ENCODE measurements at regions not wholly inside any gene's neighbourhood (a gene's known extent, or its start where the extent isn't known, plus 50 kb on each side); places are given as distances from the start of the nearest gene placed in this dataset.
A peak's percentile ranks its signal among the peaks of the same experiment; 100 is the strongest.
"Not testable (repeated sequence)": the region's sequence is repeated elsewhere in the genome, so short reads cannot be mapped to it uniquely, and the experiment has no call there.

DNA sequence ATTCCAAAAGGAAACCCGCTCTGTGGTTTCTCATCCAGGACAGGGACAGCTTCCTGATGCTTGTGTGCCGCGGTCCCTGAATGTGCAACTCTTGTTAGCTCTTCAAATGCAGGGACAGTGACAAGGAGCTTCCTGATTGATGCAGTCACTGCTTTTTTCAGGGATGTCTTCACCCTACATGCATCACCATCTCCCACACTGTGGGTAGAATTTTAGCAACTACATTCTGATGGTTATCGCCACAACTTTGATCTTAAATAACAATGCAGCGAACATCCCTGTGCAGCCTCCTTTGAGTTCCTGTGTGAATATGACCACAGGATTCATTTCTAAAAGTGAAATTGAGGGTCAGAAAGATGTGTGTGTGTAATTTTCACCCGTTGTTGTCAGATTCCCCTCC, 115.0 kb downstream of the GGTLC2 start:
- DNase-seq: peak; percentile 42

DNA sequence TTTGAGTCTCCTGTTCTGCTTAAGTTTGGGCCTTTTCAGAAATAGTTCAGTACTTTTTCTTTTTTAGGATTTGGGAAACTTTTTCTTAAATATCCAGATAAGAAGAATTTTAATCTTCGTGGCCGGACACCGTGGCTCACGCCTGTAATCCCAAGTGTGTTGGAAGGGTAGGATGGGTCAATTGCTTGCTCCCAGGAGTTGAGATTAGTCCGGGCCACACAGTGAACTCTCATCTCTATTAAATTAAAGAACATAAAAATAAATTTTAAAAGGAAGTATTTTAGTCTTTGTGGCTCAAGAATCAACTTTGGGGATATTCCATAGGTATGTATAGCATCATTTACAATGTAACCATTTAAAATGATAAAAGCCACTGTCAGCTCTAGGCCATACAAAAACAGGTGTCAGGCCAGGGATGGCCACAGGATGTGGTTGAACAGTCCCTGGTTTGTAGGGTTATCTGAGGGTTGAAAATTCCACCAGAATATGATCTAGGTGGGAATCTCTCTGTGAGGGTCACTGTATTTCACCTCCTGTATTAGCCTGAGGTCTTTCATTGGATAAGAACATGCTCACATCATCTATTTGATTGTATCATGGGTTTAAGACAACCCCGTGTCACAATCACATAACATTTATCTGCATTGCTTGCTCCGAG, 115.6 kb downstream of the GGTLC2 start:
- DNase-seq: no peak

DNA sequence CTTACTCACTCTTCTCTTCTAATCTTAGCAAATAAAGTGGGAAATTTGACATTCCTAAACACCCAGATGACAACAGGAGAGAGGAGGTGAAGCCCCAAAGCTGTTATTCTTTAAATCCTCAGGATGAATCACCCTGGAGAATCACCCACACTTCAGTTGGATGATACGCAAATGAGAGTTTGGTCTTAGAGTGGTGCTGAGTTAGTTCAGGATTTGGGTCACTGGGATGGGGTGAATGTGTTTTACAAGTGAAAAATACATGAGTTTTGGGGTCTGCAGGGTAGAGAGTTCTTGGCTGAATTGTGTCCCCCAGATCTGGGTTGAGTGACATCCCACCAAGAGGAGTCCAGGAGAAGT, 117.2 kb downstream of the GGTLC2 start:
- DNase-seq: no peak

DNA sequence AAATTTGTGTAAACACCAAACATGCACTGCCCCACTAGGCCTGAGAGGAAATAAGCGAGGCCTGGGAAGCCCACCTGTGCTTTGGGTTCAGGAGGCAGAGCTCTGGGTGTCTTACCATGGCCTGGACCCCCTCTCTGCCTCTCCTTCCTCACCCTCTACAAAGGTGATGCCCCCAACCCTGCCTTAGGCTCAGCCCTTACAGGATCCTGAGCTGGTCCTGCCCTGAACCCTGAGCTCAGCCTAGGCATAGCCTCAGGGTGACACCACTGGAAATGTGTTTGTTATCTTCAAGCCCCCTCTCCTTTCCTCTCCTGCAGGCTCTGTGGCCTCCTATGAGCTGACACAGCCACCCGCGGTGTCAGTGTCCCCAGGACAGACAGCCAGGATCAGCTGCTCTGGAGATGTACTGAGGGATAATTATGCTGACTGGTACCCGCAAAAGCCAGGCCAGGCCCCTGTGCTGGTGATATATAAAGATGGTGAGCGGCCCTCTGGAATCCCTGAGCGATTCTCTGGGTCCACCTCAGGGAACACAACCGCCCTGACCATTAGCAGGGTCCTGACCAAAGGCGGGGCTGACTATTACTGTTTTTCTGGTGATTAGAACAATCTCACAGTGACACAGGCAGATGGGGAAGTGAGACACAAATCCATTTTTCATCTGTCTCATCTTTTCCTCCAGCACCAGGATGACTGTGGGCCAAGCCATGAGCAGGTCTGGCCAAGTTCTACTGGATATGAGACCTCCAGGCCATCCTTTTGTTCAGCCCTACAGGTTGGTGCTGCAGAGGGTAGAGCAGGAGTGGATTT, 117.8 kb downstream of the GGTLC2 start:
- DNase-seq: no peak

DNA sequence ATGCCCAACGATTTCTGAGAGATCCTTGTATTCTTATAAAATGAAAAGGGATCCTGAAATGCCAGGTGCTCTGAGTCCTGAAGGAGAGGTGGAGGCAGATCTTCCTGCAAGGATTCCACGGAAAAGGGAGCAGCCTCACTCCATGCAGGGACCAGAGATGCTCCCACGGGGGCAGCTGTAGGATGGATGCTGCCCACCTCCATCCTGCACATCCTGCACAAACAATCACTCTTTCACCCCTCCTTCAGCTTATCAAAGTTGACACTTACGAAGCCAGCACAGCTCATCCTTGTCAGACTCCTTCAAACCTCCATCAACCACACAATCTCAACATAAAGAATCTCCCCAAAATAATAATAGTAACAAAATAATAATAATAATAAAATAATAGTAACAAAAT, 119.1 kb downstream of the GGTLC2 start:
- no peak for DNase-seq

DNA sequence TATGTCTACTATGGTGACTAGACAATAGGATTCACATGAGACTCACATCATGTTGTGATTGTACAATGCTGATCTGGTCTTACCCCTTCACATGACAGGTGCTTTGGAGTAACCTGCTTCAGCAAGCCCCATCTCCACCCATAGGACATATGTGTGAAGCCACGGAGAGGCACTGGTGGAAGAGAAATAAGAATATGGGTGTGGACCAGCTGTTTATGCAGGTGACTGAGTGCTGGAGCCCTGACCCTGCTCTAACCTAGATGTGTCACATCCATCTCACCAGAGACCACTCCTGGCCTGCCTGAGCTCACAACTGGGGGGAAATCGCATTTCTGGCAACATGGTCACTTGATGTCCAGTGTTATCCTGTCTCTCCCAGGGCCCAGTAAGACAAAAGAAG, 119.7 kb downstream of the GGTLC2 start:
- DNase-seq: no peak

DNA sequence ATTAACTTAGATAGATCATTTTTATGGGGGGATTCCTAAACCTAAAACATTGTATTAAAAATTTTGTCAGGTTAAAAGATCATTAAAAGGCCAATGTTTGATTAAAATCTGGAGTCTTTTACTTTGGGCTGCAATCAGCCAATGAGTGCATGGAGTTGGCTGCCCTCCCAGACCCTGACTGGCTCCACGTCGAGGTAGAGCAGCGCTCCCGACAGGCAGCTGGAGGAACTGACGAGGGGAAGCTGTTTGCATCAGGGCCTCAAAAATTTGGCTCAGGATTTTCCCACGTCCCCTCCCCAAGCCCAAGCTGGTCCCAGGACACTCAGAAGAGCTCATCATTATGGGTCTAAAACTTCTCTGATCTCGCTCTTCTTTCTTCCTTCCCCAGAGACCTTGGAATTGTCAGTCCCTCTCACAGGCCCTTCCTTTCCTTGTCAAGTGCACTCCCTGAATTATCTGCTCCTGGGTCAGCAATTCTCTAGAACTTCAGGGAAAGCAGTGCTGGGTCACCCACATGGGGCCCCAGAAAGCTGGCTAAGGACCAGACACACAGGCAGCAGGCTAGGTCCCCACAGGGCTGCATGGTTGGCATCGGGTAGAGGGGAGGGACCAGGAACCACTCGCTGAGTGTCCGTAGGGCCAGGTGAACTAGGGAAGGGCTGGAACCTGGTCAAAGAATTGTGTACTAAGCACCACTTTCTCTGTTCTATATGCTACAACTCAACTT, 119.6 kb upstream of the IGLL5 start:
- no peak for DNase-seq

DNA sequence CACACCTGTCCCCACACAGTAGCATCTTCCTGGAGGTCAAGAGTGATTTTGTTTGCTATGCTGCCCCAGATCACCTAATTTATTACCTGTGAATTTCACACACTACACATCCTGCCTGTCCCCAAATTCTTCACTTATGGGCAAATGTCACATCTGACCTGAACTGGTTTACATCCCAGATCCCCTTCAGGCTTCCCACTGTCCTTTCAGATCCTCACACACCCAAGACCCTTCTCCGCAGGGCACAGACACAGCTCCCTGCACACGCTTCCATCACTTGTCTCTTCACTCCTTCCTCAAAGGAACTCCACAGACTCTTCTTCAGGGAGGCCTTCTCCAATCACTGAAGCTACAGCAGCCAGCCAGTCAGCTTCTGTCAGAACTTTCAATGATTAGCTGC, 118.7 kb upstream of the IGLL5 start:
- no peak for DNase-seq

DNA sequence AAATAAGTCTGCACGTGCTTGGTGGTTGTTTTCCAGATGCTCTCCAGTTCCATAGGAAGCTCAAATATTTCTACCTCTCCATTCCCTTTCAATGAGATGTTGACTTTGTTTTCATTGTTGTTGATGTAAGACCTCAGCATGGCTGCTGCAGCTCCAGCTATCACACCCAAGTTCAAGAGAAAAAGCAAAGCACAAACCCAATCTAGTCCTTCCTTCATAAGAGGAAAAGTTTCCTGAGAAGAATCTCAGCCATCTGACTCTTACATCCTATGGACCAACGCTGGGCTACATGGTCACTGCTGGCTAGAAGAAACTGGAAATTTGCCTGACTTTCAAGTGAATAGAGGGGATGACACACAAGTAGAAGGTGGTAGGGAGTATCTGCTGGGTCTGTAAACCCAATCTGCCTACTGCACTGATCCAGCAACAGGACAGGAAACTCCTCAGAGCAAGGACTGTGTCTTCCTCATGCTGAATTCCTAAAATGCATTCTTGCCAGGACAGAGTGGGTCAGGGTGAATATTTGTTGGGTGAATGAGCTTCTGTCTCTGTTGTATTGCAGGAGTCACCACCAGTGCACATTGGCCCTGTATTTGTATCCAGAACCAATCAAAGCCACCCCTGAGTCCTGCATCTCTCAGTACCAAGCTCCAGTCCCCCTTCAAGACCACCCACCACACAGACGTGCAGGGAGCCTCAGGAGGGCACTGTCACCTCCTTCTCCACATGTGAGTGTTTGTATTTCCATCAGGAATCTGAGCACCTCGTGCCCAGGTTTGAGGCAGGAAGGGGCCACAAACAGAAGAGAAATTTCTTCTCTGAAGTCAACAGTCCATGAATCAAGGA, 118.0 kb upstream of the IGLL5 start:
- DNase-seq: no peak

DNA sequence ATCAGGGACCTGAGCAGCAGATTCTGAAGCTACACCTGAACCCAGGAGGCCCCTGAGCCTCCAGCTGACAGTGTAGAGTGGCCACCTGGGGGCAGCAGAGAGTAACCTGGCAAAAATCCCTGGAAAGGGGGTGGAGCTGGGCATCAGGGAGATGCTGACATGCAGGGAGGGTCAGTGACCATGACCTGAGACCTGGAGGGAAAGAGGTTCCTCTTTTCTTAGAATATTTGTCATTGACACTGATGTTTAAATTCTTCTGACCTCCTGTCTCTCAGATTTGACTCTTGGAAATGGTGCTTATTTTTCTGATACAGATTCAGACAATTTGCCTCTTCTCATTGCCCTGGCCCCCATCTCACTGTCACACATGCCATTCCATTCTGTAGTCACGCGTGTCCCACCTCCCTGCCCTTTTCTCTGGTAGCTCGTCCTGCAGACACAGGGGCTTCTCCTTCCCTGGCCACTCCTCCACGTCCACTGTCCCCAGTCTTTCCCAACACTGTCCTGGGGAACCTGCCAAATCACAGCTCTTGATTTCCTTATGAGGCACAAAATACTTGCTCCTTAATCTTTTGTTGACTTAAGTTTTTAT, 117.2 kb upstream of the IGLL5 start:
- DNase-seq: peak; percentile 57

DNA sequence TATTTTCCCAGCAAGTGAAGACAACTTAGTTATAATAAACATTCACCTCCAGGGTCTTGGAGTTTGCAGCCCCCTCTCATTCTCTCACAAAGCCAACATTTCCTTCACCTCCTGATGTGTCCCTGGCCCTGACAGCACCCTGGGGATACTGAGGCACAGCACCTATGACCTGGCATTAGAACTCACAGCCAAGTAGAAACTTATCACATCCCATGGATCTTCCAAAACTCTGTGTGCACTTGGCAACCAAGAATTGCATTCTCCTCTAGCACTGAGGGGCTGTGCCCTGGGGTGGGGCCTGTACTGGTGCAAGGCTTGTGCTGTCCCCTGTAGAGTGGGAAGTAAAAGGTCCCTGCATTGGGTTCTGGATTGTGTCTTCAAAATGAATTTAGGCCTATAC, 116.7 kb upstream of the IGLL5 start:
- DNase-seq: no peak

DNA sequence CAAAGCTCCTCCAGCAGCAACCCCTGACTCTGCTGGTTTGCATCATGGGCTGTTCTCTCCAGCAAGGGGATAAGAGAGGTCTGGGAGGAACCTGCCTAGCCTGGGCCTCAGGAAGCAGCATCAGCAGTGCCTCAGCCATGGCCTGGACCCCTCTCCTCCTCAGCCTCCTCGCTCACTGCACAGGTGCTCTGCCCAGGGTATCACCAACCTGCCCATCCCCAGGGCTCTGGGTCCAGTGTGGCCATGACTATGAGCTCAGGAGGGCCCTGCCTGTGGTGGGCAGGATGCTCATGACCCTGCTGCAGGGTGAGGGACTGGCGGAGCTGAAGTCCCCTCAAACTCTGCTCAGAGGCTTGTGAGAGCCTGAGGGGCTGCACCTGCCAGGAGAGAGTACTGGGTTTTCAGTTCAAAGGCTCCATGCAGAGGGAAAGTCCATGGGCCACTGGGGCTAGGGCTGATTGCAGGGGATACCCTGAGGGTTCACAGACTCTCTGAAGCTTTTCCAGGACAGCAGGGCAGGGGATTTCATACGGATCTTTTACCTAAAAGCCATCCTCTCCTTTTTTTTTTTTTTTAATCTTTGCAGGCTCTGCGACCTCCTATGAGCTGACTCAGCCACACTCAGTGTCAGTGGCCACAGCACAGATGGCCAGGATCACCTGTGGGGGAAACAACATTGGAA, 115.8 kb upstream of the IGLL5 start:
- no peak for DNase-seq

DNA sequence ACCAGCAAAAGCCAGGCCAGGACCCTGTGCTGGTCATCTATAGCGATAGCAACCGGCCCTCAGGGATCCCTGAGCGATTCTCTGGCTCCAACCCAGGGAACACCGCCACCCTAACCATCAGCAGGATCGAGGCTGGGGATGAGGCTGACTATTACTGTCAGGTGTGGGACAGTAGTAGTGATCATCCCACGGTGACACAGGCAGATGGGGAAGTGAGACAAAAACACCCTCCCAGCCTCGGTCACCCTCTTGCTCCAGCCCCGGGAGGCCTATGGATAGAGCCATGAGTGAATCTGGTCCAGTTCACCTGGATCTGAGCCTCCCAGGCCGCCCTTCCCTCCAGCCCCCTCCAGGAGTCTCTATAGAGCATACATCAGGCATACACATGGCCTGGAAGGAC, 115.2 kb upstream of the IGLL5 start:
- DNase-seq: no peak

DNA sequence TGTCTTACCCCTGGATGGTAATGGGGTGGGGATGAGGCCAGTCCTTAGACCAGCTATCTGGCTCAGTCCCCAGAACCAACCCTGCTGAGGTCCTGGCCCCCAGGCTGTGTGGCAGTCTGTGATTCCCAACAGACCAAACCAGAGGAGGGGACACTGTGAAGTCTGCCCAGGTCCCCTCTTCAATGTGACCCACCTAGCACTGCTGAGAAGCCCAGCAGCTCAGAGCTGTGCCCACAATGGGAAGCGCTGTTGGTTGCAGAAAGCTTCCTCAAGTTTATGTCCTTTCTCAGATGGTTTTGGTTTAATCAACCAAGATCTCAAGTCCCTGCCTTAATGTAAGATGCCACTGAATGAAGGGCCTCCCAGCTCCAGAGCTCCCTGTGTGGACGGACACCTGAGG, 114.7 kb upstream of the IGLL5 start:
- no peak for DNase-seq

DNA sequence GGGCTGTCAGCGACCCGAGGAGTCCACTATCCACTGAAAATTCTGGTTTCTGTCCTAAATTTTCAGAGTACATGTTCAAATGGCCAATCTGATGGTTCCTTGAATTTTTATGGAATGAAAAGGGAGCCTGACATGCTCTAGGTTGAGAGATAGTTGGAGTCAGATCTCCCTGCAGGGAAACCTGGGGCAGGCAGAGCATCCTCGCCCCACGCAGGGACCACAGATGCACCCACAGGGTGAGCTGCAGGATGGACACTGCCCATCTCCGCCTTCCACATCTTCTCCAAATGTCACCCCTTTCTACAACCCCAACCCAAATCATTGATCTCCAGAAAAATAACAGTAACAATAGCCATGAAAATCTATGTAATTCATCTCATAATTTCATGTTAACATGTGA, 114.2 kb upstream of the IGLL5 start:
- DNase-seq: no peak

DNA sequence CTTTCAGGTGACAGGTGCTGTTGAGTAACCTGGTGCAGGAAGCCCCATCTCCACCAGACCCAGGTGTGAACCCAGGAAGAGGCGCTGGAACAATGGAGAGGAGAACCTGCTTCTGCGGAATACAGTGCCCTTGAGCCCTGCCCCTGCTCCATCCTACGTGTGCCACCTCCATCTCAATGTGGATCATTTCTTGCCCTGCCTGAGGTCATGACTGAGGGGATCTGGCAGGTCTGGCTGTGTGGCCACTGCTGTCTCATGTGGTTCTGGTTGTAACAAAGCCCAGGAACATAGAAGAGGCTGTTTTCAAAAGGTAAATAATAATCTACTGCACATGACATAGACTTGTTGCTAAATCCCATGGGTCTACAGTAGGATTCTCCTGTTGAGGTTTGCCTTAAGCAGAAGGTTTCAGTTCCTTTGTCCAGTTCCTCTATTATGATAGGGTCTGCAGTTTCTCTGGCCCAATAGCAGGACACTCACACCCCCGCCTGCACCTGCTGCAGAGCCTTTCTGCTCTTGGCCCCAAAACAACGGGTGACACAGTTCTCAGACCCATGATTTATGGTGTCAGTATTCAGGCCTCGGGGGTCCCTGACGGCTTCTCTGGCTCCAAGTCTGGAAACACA, 113.5 kb upstream of the IGLL5 start:
- no peak for DNase-seq

DNA sequence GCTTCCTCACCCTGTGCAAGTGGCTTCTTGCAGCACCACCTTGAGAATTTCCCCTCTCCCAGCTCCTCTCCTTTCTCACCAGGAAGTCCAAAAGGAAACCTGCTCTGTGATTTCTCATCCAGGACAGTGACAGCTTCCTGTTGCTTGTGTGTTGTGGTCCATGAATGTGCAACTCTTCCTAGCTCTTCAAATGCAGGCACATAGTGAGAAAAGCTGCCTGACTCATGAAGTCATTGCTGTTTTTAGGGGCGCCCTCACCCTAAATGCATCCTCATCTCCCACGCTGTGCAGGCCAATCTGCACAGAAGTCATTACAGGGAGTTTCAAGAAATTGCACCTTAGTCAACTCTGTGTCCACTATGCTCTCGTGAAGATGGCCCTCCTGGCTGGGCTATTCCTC, 112.9 kb upstream of the IGLL5 start:
- not testable (repeated sequence) for DNase-seq

DNA sequence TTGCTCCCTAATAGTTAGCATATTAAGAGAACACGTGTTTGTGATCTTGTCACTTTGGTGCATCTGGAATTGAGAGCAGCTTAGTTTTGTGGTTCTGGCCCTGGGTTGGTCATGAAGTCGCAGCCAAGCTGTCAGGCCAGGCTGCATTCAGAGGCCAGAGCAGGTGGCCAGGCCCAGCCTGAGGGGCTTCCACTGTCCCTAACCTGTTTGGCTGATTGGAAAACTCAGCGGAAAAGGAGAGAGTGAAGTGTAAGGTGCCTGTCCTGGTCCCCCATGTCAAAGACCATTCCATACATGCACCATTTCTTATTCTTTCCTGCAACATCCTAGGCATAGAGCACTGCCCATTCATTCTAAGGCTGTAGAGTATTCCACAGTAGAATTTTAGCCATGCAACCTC, 111.5 kb upstream of the IGLL5 start:
- DNase-seq: no peak

DNA sequence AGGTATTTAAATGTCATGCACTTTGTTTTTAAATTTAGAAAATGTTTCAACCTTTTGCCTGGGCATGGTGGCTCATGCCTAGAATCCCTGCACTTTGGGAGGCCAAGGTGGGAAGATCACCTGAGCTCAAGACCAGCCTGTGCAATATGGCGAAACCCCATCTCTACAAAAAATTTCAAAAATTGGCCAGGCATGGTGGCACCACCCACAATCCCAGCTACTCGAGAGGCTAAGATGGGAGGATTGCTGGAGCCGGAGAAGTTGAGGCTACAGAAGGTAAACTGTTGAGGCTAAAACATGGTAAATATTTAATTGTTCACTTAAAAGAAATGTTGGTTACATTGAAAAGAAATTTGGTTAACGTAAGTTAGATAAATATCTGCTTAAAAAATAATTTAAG, 108.4 kb upstream of the IGLL5 start:
- DNase-seq: no peak

DNA sequence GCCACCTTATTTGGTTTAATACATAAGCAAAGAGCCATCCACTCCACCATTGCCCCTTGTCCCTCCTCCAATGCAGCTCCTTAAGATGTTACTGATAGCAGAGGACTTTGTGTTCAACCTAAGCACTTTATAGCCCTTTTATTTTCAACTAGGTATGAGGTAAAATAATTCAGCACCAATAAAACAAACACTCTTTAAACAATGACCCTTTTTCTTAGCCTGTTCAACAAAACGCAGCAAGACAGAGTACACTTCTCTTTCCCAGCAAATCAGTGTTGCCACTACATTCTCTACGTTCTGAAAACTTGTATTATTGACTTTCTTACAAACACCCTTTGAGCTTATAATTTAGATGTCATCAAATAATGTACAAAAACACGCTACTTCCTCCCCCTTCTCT, 104.0 kb upstream of the IGLL5 start:
- DNase-seq: no peak

DNA sequence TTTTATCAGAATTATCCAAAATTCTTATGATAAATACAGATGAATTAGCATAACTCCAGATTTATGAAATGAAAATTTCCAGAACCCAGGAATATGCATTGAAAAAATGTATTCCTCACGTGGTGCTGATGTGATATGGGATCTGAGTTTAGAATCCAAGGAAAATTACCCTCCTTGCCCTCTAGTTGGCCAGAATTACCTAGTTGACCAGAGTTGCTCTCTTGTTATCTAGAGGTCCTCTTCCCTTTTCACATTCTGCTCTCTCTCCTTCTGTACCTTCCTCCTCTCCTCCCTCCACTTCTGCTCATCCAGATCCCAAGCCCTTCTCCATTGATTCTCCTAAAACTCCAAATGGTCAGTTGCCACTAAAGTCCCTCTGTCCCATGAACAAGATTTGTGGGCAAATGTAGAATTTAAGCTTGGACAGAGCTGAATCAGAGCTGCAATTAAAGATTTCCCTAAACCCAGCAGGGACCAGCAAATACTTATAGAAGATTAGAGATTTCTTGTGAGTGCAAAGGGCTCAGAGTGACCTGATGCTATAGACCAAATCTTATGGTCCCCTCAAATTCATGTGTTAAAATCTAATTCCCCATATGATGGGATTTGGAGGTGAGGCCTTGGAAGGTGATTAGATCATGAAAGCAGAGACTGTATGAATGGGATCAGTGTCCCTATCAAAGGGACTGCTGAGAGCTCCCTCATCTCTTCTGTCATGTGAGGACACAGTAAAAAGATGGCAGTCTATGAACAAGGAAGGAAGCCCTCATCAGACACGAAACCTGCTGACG, 103.2 kb upstream of the IGLL5 start:
- DNase-seq: no peak

Data from CD4-positive, alpha-beta T cell treated with Interleukin-17A for 1 hour (primary cell).